ENCODE measurements at regions not wholly inside any gene's neighbourhood (a gene's known extent, or its start where the extent isn't known, plus 50 kb on each side); places are given as distances from the start of the nearest gene placed in this dataset.
"Not testable (repeated sequence)": the region's sequence is repeated elsewhere in the genome, so short reads cannot be mapped to it uniquely, and the experiment has no call there.

DNA sequence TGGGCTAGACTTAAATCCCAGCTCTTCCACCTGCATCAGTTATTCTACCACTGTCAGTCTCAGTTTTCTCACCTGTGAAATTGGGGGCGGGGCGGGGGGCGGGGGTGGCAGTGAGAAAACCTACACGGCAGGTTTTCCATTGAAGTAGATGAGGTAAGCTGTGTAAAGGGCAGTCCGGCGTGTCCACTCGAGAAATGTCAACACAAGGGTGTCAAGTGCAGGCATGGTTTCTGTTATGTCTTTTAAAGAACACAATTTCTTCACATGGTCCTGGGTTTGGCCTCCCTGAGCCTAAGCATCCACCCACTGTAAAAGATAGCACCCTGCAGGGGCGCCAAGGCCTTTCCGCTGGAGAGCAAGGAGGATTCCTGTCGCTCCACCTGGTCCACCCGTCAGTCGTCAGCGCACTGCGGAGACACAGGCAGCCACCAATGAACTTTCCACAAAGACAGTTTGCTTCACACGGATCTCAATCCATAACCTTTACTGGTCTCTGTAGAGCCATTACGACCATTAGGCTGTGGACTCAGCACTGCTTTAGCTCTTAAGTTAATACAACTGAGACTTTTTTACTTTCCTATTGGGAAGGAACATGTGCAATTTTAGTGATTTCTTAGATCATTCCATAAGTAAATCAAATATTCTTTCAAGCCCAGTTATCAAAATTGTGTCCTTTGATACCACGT is 99.5 kb upstream of the FOXB1 start:
- ATAC-seq (ENCODE audit: low FRiP score), result no peak

GRCh38 chr15:59896663-59897074 is 107.4 kb upstream of the FOXB1 start:
- TF ChIP-seq CTCF (IDR thresholded peaks at IDR 0.05), result no peak
- ATAC-seq (ENCODE audit: low FRiP score) (no peak), DNase-seq (ENCODE audit: low spot score) (no peak)

More for the DNA sequence above, 99.5 kb upstream of the FOXB1 start:
- no peak for DNase-seq (ENCODE audit: low spot score)
- no peak for TF ChIP-seq CTCF (IDR thresholded peaks at IDR 0.05)

GRCh38 chr15:59894835-59895234 is 109.3 kb upstream of the FOXB1 start:
- no peak for TF ChIP-seq CTCF (IDR thresholded peaks at IDR 0.05)
- ATAC-seq (ENCODE audit: low FRiP score) (no peak), DNase-seq (ENCODE audit: low spot score) (no peak)

- DNase-seq (ENCODE audit: low spot score), result no peak
- no peak for ATAC-seq (ENCODE audit: low FRiP score)
- TF ChIP-seq CTCF (IDR thresholded peaks at IDR 0.05), result no peak
Measured at GRCh38 chr15:59892985-59893384, 111.1 kb upstream of the FOXB1 start.

DNA sequence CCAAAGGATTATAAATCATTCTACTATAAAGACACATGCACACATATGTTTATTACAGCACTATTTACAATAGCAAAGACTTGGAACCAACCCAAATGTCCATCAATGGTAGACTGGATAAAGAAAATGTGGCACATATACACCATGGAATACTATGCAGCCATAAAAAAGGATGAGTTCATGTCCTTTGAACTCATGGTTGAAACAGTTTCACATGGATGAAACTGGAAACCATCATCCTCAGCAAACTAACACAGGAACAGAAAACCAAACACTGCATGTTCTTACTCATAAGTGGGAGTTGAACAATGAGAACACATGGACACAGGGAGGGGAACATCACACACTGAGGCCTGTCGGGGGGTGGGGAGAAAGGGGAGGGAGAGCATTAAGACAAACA is 116.2 kb upstream of the FOXB1 start:
- ATAC-seq (ENCODE audit: low FRiP score); DNase-seq (ENCODE audit: low spot score): not testable (repeated sequence)

DNA sequence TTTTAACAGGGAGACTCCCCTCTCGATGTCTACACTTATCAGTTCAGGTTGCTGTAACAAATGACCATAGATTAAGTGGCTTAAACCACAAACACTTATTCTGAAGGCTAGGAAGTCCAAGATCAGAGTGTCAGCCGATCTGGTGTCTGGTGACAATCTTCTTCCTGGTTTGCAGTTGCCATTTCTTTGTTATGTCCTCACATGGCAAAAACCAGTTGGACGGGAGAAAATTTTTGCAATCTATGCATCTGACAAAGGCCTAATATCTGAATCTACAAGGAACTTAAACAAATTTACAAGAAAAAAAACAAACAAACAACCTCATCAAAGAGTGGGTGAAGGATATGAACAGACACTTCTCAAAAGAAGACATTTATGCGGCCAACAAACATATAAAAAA is 116.9 kb upstream of the FOXB1 start:
- DNase-seq (ENCODE audit: low spot score), result no peak
- no peak for TF ChIP-seq CTCF (IDR thresholded peaks at IDR 0.05)
- no peak for ATAC-seq (ENCODE audit: low FRiP score)

DNA sequence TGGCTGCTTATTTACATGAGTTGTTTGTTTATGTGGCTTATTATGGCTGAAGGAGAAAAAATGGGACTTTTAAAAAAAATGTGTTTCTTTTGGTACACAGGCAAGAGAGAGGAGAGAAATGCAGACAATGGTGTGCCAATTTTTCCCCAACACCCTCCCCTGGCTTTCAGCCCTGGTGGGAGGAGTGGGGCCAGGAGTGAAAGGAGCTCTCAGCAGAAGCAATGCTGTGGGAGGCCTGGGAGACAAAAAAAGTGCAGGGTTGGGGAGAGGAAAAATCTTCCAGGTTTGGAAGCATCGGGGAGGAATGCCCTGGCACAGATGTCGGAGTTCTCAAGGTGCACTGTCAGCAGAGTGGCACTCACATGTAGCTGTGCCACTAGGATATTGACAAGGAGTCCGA is 117.7 kb upstream of the FOXB1 start:
- ATAC-seq (ENCODE audit: low FRiP score) (no peak), DNase-seq (ENCODE audit: low spot score) (no peak)
- no peak for TF ChIP-seq CTCF (IDR thresholded peaks at IDR 0.05)
